ENCODE measurements at regions not wholly inside any gene's neighbourhood (a gene's known extent, or its start where the extent isn't known, plus 50 kb on each side); places are given as distances from the start of the nearest gene placed in this dataset.

DNA sequence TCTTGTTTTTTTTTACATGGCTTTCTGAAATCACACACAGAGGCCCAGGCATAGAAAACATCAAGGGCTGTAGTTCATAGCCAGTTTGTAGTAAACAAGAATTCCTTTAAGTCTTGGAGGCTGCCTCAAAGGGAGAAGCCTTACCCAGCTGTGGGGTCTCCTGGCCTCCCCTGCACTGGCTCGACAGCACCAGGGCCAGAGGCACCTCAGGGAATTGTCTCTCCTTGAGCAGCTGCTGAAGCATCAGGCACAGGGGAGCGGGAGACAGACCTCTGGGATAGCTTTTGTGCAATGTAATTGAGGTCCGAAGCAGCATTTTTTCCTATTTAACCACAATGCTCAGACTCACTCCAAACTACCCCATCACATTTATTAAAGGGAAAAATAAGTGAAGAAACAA is 209.1 kb downstream of the HRH4 start:
- H3K9me3 ChIP-seq: no peaks in the 10 kb centered on the region
- no peaks in the 10 kb centered on the region for H3K36me3 ChIP-seq
- H3K27ac ChIP-seq: no peak overlapping the region
- TF ChIP-seq, protein P1, sequence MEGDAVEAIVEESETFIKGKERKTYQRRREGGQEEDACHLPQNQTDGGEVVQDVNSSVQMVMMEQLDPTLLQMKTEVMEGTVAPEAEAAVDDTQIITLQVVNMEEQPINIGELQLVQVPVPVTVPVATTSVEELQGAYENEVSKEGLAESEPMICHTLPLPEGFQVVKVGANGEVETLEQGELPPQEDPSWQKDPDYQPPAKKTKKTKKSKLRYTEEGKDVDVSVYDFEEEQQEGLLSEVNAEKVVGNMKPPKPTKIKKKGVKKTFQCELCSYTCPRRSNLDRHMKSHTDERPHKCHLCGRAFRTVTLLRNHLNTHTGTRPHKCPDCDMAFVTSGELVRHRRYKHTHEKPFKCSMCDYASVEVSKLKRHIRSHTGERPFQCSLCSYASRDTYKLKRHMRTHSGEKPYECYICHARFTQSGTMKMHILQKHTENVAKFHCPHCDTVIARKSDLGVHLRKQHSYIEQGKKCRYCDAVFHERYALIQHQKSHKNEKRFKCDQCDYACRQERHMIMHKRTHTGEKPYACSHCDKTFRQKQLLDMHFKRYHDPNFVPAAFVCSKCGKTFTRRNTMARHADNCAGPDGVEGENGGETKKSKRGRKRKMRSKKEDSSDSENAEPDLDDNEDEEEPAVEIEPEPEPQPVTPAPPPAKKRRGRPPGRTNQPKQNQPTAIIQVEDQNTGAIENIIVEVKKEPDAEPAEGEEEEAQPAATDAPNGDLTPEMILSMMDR (IDR thresholded peaks at IDR 0.05): no peak
- H3K4me3 ChIP-seq (ENCODE audit: low read depth in 1 of 2, low read length in 1 of 2): no peak overlapping the region
- no peaks in the 10 kb centered on the region for H3K27me3 ChIP-seq
- H3K4me1 ChIP-seq (ENCODE audit: control insufficient read depth in 1 of 2, insufficient read depth in 1 of 2, low read depth in 1 of 2, low read length in 1 of 2): no peaks in the 10 kb centered on the region

DNA sequence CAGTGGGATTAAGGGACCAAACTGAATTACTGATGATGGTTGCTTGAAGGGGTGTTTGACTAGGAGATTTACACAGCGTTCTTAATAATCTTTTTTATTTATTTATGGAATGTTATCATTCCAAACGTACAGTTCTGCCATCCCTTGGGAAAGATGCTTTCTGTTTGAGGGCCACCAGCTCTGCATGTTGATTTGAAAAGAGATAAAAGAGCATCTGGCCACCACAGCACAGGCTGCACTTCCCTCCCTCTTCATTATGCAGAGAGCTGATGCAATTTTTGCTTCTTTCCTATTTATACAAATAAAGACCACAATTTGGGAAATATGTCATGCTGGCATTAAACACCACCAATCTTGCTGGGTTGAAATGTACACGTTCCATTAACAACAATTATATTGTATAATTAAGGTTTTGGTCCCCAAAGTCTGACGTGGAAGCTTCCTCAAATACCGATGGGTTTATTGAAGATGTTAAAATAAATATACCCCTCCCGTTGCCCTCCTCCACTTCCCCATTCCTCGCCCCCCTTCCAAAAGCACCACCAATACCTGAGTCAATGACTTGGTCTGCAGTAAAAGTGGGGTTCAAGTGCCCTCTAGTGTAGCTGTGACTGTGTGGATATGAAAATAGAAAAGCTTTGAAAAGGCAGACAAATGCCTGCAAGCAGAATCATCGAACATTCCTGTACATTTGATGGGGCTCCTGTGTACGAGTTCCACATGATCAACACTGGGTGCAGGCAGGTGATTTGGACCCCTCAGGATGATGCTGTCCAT is 211.9 kb downstream of the HRH4 start:
- H3K9me3 ChIP-seq: no peaks in the 10 kb centered on the region
- no peaks in the 10 kb centered on the region for H3K36me3 ChIP-seq
- H3K4me3 ChIP-seq (ENCODE audit: low read depth in 1 of 2, low read length in 1 of 2): no peak overlapping the region
- H3K27ac ChIP-seq: no peak overlapping the region
- TF ChIP-seq, protein P1 (IDR thresholded peaks at IDR 0.05): no peak
- no peaks in the 10 kb centered on the region for H3K27me3 ChIP-seq
- H3K4me1 ChIP-seq (ENCODE audit: control insufficient read depth in 1 of 2, insufficient read depth in 1 of 2, low read depth in 1 of 2, low read length in 1 of 2): no peaks in the 10 kb centered on the region

DNA sequence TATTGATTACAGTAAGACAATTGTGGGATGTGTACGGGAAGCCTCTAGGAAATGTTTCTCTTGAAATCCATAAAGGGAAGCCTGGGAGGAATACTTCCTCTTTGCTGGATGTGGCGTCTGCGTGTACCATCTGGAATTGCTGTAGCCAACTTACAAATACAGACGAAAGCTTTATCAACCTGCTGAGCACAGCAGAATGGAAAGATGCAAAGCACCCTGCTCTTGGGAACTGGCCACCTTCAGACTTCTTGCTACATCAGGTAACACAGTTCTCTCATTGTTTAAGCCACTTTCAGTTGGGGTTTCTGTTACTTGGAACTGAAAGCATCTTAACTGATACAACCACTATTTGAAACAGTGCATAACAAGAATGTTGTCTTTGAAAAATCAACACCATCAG is 213.8 kb downstream of the HRH4 start:
- Histone ChIP-seq H3K4me3 (ENCODE audit: low read depth in 1 of 2, low read length in 1 of 2) (no peak overlapping the region), H3K27me3 (no peaks in the 10 kb centered on the region), H3K9me3 (no peaks in the 10 kb centered on the region), H3K27ac (no peak overlapping the region), H3K36me3 (no peaks in the 10 kb centered on the region), H3K4me1 (ENCODE audit: control insufficient read depth in 1 of 2, insufficient read depth in 1 of 2, low read depth in 1 of 2, low read length in 1 of 2) (no peaks in the 10 kb centered on the region)
- TF ChIP-seq, protein P1 (IDR thresholded peaks at IDR 0.05): no peak

GRCh38 chr18:24674605-24675004 is 214.2 kb downstream of the HRH4 start:
- Histone ChIP-seq H3K4me3 (ENCODE audit: low read depth in 1 of 2, low read length in 1 of 2) (no peak overlapping the region), H3K9me3 (no peaks in the 10 kb centered on the region), H3K36me3 (no peaks in the 10 kb centered on the region), H3K27me3 (no peaks in the 10 kb centered on the region), H3K27ac (no peak overlapping the region), H3K4me1 (ENCODE audit: control insufficient read depth in 1 of 2, insufficient read depth in 1 of 2, low read depth in 1 of 2, low read length in 1 of 2) (no peaks in the 10 kb centered on the region)
- TF ChIP-seq, protein P1 (IDR thresholded peaks at IDR 0.05): no peak

DNA sequence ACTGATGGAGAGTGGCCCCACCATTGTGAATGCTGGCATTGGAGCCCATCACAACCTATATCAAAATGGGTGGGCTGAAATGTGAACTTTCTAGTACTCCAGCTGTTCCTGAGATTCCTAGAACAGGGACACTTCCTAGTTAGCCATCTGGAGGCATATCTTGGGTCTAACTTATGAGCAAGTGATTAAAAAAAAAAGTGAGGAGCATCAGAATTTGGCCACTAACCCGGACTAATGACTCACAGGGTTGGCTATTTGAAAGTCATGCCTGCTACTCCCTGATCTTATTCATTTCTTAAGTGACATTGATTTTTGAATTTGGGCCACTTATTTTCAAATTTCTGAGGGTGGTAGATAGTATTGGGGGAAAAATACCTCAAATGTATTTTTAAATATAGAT is 216.6 kb downstream of the HRH4 start:
- H3K27ac ChIP-seq: no peak overlapping the region
- H3K27me3 ChIP-seq: no peaks in the 10 kb centered on the region
- TF ChIP-seq, protein P1 (IDR thresholded peaks at IDR 0.05): no peak
- H3K9me3 ChIP-seq: no peaks in the 10 kb centered on the region
- H3K36me3 ChIP-seq: no peaks in the 10 kb centered on the region
- H3K4me1 ChIP-seq (ENCODE audit: control insufficient read depth in 1 of 2, insufficient read depth in 1 of 2, low read depth in 1 of 2, low read length in 1 of 2): no peaks in the 10 kb centered on the region
- no peak overlapping the region for H3K4me3 ChIP-seq (ENCODE audit: low read depth in 1 of 2, low read length in 1 of 2)

Measured in neutrophil (primary cell).